Parathyroid adenoma (tissue), 2 donors: ENCODE measurements at regions not wholly inside any gene's neighbourhood (a gene's known extent, or its start where the extent isn't known, plus 50 kb on each side); places are given as distances from the start of the nearest gene placed in this dataset.

ENCODE experiments used
- H2AFZ ChIP-seq: fragments of 300-600 bp; sonication (generic); one replicate; pipeline ENCODE4 v1.7.0; 2017; ENCODE audit warnings: antibody characterized with exemption, mild to moderate bottlenecking
- H3K27ac ChIP-seq: fragments of 300-600 bp; sonication (generic); one replicate; pipeline ENCODE4 v1.7.0; 2017
- H3K27me3 ChIP-seq: fragments of 300-600 bp; sonication (generic); one replicate; pipeline ENCODE4 v1.7.0; 2017; ENCODE audit warnings: low read length; ENCODE audit not compliant: control insufficient read depth, insufficient read depth
- H3K36me3 ChIP-seq: fragments of 300-600 bp; sonication (generic); one replicate; pipeline ENCODE4 v1.7.0; 2017; ENCODE audit warnings: low read length; ENCODE audit not compliant: control insufficient read depth, insufficient read depth
- H3K4me1 ChIP-seq: fragments of 300-600 bp; sonication (generic); one replicate; pipeline ENCODE4 v1.7.0; 2017; ENCODE audit warnings: control low read depth
- H3K4me2 ChIP-seq: fragments of 300-600 bp; sonication (generic); one replicate; pipeline ENCODE4 v1.7.0; 2017; ENCODE audit warnings: low read length
- H3K4me3 ChIP-seq: fragments of 300-600 bp; sonication (generic); one replicate; pipeline ENCODE4 v1.7.0; 2017; ENCODE audit warnings: low read depth, low read length
- H3K79me2 ChIP-seq: fragments of 300-600 bp; sonication (generic); one replicate; pipeline ENCODE4 v1.7.0; 2017; ENCODE audit warnings: control low read depth
- H3K9ac ChIP-seq: fragments of 300-600 bp; sonication (generic); one replicate; pipeline ENCODE4 v1.7.0; 2017; ENCODE audit warnings: mild to moderate bottlenecking
- H3K9me3 ChIP-seq: fragments of 300-600 bp; sonication (generic); one replicate; pipeline ENCODE4 v1.7.0; 2017; ENCODE audit warnings: low read length; ENCODE audit not compliant: control insufficient read depth
- CTCF ChIP-seq: fragments of 300-600 bp; sonication (generic); IDR thresholded peaks from one replicate; pipeline ENCODE4 v1.7.0; 2017; ENCODE audit warnings: antibody characterized with exemption, mild to moderate bottlenecking
- donor health status: primary hyperparathyroidism.

GRCh38 chr13:74533226-74533625, 399.0 kb upstream of the KLF12 start:
- Histone ChIP-seq H3K36me3 (no peaks in the 10 kb centered on the region), H2AFZ (no peak overlapping the region), H3K27me3 (no peaks in the 10 kb centered on the region), H3K27ac (no peak overlapping the region), H3K4me1 (no peaks in the 10 kb centered on the region), H3K9ac (no peak overlapping the region), H3K4me2 (no peak overlapping the region), H3K9me3 (no peaks in the 10 kb centered on the region), H3K79me2 (no peaks in the 10 kb centered on the region), H3K4me3 (no peak overlapping the region)
- no peak for TF ChIP-seq CTCF

GRCh38 chr13:74530011-74530410, 395.8 kb upstream of the KLF12 start:
- Histone ChIP-seq H3K4me1 (no peaks in the 10 kb centered on the region), H3K4me3 (no peak overlapping the region), H3K9ac (no peak overlapping the region), H3K9me3 (no peaks in the 10 kb centered on the region), H3K79me2 (no peaks in the 10 kb centered on the region), H3K36me3 (no peaks in the 10 kb centered on the region), H2AFZ (no peak overlapping the region), H3K27ac (no peak overlapping the region), H3K27me3 (no peaks in the 10 kb centered on the region), H3K4me2 (no peak overlapping the region)
- no peak for TF ChIP-seq CTCF

GRCh38 chr13:74528734-74529513, 394.7 kb upstream of the KLF12 start:
- no peaks in the 10 kb centered on the region for H3K79me2 ChIP-seq
- H3K27ac ChIP-seq, result no peak overlapping the region
- no peak for TF ChIP-seq CTCF
- H3K4me2 ChIP-seq, result no peak overlapping the region
- no peaks in the 10 kb centered on the region for H3K36me3 ChIP-seq
- no peaks in the 10 kb centered on the region for H3K4me1 ChIP-seq
- H2AFZ ChIP-seq, result no peak overlapping the region
- H3K27me3 ChIP-seq, result no peaks in the 10 kb centered on the region
- no peak overlapping the region for H3K9ac ChIP-seq
- no peaks in the 10 kb centered on the region for H3K9me3 ChIP-seq
- H3K4me3 ChIP-seq, result no peak overlapping the region

- Histone ChIP-seq H3K4me2 (no peak overlapping the region), H3K27me3 (no peaks in the 10 kb centered on the region), H3K36me3 (no peaks in the 10 kb centered on the region), H3K9me3 (no peaks in the 10 kb centered on the region), H3K4me1 (no peaks in the 10 kb centered on the region), H3K27ac (no peak overlapping the region), H3K79me2 (no peaks in the 10 kb centered on the region), H2AFZ (no peak overlapping the region), H3K9ac (no peak overlapping the region), H3K4me3 (no peak overlapping the region)
- TF ChIP-seq CTCF, result no peak
Observed at GRCh38 chr13:74523057-74523456, 388.9 kb upstream of the KLF12 start.

GRCh38 chr13:74511523-74511922, 377.3 kb upstream of the KLF12 start:
- H3K9ac ChIP-seq, result no peak overlapping the region
- H3K4me2 ChIP-seq, result no peak overlapping the region
- H3K9me3 ChIP-seq, result no peaks in the 10 kb centered on the region
- H3K4me3 ChIP-seq, result no peak overlapping the region
- no peak for TF ChIP-seq CTCF
- H3K4me1 ChIP-seq, result no peaks in the 10 kb centered on the region
- no peaks in the 10 kb centered on the region for H3K36me3 ChIP-seq
- H3K27ac ChIP-seq, result no peak overlapping the region
- H2AFZ ChIP-seq, result no peak overlapping the region
- H3K79me2 ChIP-seq, result no peaks in the 10 kb centered on the region
- H3K27me3 ChIP-seq, result no peaks in the 10 kb centered on the region
